Ecto neural progenitor cell (in vitro differentiated cells): ENCODE measurements at regions not wholly inside any gene's neighbourhood (a gene's known extent, or its start where the extent isn't known, plus 50 kb on each side); places are given as distances from the start of the nearest gene placed in this dataset.

Experiments
- DNase-seq: peaks from one replicate; pipeline ENCODE4 v3.0.0-alpha.2; 2018; ENCODE audit warnings: low spot score

GRCh38 chr3:31382856-31383255 is 149.9 kb upstream of the STT3B start:
- DNase-seq = no peak

GRCh38 chr3:31384117-31384516 is 148.6 kb upstream of the STT3B start:
- no peak for DNase-seq

- no peak for DNase-seq
Measured at GRCh38 chr3:31389939-31390338, 142.8 kb upstream of the STT3B start.

GRCh38 chr3:31390466-31390865 is 142.3 kb upstream of the STT3B start:
- no peak for DNase-seq

- peak; percentile 61 for DNase-seq
Measured at GRCh38 chr3:31391150-31391549, 141.6 kb upstream of the STT3B start.

- no peak for DNase-seq
Measured at GRCh38 chr3:31392568-31392967, 140.2 kb upstream of the STT3B start.

- no peak for DNase-seq
Measured at GRCh38 chr3:31399271-31399670, 133.5 kb upstream of the STT3B start.

- DNase-seq = no peak
Measured at GRCh38 chr3:31402117-31402516, 130.6 kb upstream of the STT3B start.

- no peak for DNase-seq
Measured at GRCh38 chr3:31403197-31403596, 129.5 kb upstream of the STT3B start.

GRCh38 chr3:31404871-31405270 is 127.9 kb upstream of the STT3B start:
- DNase-seq = no peak

GRCh38 chr3:31405515-31405914 is 127.2 kb upstream of the STT3B start:
- no peak for DNase-seq

- no peak for DNase-seq
Measured at GRCh38 chr3:31406896-31407295, 125.8 kb upstream of the STT3B start.

GRCh38 chr3:31407665-31408064 is 125.1 kb upstream of the STT3B start:
- DNase-seq = no peak

- DNase-seq = no peak
Measured at GRCh38 chr3:31408720-31409119, 124.0 kb upstream of the STT3B start.

GRCh38 chr3:31409389-31409788 is 123.3 kb upstream of the STT3B start:
- no peak for DNase-seq

GRCh38 chr3:31409866-31410265 is 122.9 kb upstream of the STT3B start:
- no peak for DNase-seq

- no peak for DNase-seq
Measured at GRCh38 chr3:31410411-31410810, 122.3 kb upstream of the STT3B start.

- DNase-seq = no peak
Measured at GRCh38 chr3:31412832-31413231, 119.9 kb upstream of the STT3B start.

- DNase-seq = no peak
Measured at GRCh38 chr3:31413515-31413914, 119.2 kb upstream of the STT3B start.

- DNase-seq = no peak
Measured at GRCh38 chr3:31416980-31417379, 115.7 kb upstream of the STT3B start.

GRCh38 chr3:31417486-31417885 is 115.2 kb upstream of the STT3B start:
- no peak for DNase-seq

GRCh38 chr3:31420311-31420710 is 112.4 kb upstream of the STT3B start:
- no peak for DNase-seq

GRCh38 chr3:31421314-31422048 is 111.2 kb upstream of the STT3B start:
- DNase-seq = no peak

GRCh38 chr3:31422237-31422636 is 110.5 kb upstream of the STT3B start:
- DNase-seq = no peak
